ENCODE measurements at regions not wholly inside any gene's neighbourhood (a gene's known extent, or its start where the extent isn't known, plus 50 kb on each side); places are given as distances from the start of the nearest gene placed in this dataset.
"Not testable (repeated sequence)": the region's sequence is repeated elsewhere in the genome, so short reads cannot be mapped to it uniquely, and the experiment has no call there.

DNA sequence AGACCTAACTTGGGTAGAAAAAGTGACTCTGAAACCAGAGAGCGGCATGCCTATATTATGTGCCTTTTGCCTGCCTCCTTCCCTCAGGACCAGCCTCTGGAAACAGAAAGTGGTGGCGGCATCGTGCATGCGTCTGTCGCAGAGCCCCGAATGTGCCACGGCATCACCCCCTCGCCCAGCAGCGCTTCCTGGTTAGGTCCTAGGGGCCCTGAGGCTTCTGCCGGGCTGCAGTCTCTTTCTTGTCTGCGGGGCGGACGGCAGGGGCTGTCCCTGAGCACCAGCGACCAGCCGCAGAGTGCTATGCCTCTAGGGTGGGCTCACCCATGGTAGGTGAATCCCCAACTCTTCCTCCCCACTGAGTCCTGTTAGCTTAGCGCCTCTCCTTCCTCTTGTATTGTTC is 68.7 kb downstream of the VSIG4 start:
- no peak for DNase-seq (ENCODE audit: low spot score)

DNA sequence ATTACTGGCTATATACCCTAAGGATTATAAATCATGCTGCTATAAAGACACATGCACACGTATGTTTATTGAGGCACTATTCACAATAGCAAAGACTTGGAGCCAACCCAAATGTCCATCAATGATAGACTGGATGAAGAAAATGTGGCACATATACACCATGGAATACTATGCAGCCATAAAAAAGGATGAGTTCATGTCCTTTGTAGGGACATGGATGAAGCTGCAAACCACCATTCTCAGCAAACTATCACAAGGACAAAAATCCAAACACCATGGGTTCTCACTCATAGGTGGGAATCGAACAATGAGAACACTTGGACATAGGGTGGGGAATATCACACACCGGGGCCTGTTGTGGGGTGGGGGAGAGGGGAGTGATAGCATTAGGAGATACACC is 72.7 kb downstream of the VSIG4 start:
- DNase-seq (ENCODE audit: low spot score), result not testable (repeated sequence)

- no peak for DNase-seq (ENCODE audit: low spot score)
Observed at GRCh38 chrX:65961714-65962113, 78.2 kb downstream of the VSIG4 start.

DNA sequence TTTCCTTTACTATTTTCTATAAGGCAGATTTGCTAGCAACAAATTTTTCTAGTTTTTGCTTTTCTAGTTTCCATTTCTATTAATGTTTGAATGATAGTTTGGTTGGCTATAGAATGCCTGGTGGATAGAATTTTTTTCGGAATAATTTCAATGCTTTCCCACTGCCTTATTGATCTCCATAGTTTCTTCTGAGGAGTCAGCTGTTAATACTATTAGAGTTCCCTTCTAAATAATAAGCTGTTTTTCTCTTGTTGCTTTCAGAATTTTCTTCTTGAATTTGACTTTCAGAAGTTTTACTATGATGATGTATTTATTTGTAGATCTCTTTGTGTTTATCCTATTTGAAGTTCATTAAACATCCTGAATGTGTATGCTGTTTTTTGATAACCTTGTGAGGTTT is 91.8 kb downstream of the VSIG4 start:
- DNase-seq (ENCODE audit: low spot score), result no peak

- DNase-seq (ENCODE audit: low spot score), result no peak
Observed at GRCh38 chrX:65941775-65942174, 98.1 kb downstream of the VSIG4 start.

GRCh38 chrX:65933085-65933589 is 106.7 kb downstream of the VSIG4 start:
- DNase-seq (ENCODE audit: low spot score), result no peak

DNA sequence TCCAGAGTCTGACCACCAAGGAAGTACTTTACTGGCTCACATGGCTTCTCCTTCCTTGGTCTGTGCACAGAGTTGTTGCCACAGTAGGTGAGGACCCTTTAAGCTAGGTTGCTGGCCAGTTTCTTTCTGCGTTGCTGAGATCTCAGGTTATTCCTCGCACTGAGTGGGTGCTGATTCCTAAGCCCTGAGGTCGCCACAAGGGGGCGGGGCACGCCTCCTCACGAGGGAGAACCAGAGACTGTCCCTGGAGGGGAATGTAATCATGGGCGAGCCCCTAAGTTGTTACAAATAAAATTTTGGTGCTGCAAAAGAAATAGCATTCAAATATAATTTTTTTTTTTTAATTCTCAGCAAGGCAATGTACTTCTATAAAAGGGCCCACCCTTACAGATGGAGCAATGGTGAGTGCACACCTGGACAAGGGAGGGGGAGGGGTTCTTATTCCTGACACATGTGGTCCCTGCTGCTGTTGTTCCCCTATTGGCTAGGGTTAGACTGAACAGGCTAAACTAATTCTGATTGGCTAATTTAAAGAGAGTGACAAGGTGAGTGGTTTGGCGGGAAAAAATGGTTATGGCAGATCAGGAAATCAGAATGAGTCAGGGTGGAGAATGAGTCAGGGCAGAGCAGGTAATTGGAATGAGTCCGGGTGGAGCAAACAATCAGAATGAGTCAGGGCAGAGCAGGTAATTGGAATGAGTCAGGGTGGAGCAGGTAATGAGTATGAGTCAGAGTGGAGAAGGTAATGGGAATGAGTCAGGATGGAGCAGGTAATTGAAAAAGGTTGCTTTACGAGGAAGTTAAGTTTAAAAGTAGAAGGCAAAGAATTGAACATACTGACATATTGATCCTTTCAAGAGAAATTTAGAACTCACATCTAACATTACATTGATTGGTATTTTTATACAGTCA is 107.5 kb downstream of the VSIG4 start:
- no peak for DNase-seq (ENCODE audit: low spot score)

GRCh38 chrX:65928522-65928921 is 111.4 kb downstream of the VSIG4 start:
- DNase-seq (ENCODE audit: low spot score), result no peak

GRCh38 chrX:65927386-65927785 is 112.5 kb downstream of the VSIG4 start:
- DNase-seq (ENCODE audit: low spot score), result not testable (repeated sequence)

- DNase-seq (ENCODE audit: low spot score), result no peak
Observed at GRCh38 chrX:65926095-65927019, 113.5 kb downstream of the VSIG4 start.

- DNase-seq (ENCODE audit: low spot score), result no peak
Observed at GRCh38 chrX:65925592-65925991, 114.3 kb downstream of the VSIG4 start.

GRCh38 chrX:65925005-65925404 is 114.9 kb downstream of the VSIG4 start:
- DNase-seq (ENCODE audit: low spot score), result no peak

DNA sequence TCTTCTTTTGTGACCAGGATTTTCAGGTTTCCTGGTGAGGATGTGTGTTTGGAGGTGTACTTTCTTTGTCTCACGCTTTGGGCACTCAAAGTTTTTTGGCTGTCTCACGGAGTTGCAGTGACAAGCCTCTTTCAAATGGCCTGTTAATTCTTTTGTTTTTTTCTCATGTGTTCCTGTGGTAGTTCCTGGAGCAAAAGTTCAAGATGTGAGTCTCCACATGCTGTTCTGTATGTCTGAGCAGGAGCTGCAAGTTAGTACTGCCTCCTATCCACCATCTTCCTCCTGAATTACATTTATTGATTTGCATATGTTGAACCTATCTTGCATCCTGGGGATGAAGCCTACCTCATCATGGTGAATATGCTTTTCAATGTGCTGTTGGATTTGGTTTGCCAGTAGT is 118.5 kb downstream of the VSIG4 start:
- no peak for DNase-seq (ENCODE audit: low spot score)

GRCh38 chrX:65920620-65921019 is 119.3 kb downstream of the VSIG4 start:
- no peak for DNase-seq (ENCODE audit: low spot score)

- DNase-seq (ENCODE audit: low spot score), result no peak
Observed at GRCh38 chrX:65910899-65911298, 129.0 kb downstream of the VSIG4 start.

GRCh38 chrX:65903750-65904149 is 136.1 kb downstream of the VSIG4 start:
- DNase-seq (ENCODE audit: low spot score), result no peak

GRCh38 chrX:65902011-65902410 is 137.9 kb downstream of the VSIG4 start:
- no peak for DNase-seq (ENCODE audit: low spot score)

- no peak for DNase-seq (ENCODE audit: low spot score)
Observed at GRCh38 chrX:65900850-65901844, 138.7 kb downstream of the VSIG4 start.

DNA sequence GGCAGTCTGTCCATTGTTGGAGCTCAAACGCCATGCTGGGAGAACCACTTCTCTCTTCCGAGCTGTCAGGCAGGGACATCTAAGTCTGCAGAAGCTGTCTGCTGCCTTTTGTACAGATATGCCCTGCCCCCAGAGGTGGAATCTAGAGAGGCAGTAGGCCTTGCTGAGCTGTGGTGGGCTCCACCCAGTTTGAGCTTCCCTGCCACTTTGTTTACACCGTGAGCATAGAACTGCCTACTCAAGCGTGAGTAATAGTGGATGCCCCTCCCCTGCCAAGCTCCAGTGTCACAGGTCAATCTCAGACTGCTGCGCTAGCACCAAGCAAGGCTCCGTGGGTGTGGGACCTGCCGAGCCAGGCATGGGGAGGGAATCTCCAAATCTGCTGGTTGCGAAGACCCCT is 145.7 kb downstream of the VSIG4 start:
- DNase-seq (ENCODE audit: low spot score), result no peak

DNA sequence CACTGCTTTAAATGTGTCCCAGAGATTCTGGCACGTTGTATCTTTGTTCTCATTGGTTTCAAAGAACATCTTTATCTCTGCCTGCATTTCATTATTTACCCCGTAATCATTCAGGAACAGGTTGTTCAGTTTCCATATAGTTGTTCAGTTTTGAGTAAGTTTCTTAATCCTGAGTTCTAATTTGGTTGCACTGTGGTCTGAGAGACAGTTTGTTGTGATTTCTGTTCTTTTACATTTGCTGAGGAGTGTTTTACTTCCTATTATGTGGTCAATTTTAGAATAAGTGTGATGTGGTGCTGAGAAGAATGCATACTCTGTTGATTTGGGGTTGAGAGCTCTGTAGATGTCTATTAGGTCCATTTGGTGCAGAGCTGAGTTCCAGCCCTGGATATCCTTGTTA is 148.1 kb downstream of the VSIG4 start:
- DNase-seq (ENCODE audit: low spot score), result not testable (repeated sequence)

GRCh38 chrX:65888150-65888549 is 151.7 kb downstream of the VSIG4 start:
- DNase-seq (ENCODE audit: low spot score), result not testable (repeated sequence)

Measured in SK-N-DZ (cell line).